MM.1S (cell line): ENCODE measurements at regions not wholly inside any gene's neighbourhood (a gene's known extent, or its start where the extent isn't known, plus 50 kb on each side); places are given as distances from the start of the nearest gene placed in this dataset.

Experiments used
- DNase-seq: peaks from one replicate; pipeline ENCODE4 v3.0.0-alpha.2; 2015
- H2AFZ ChIP-seq: fragments of 300-600 bp; sonication (generic); 2 replicates; pipeline ENCODE4 v1.6.0; 2016; ENCODE audit warnings: antibody characterized with exemption, low read length
- H3F3A ChIP-seq: fragments of 300-600 bp; sonication (generic); 2 replicates; pipeline ENCODE4 v1.6.1; 2016; ENCODE audit warnings: mild to moderate bottlenecking, antibody characterized with exemption, low read length, moderate library complexity, mixed read lengths; ENCODE audit not compliant: insufficient read depth
- H3K27ac ChIP-seq: fragments of 300-600 bp; sonication (generic); 2 replicates; pipeline ENCODE4 v1.5.1; 2016; ENCODE audit warnings: mild to moderate bottlenecking, low read length
- H3K27me3 ChIP-seq: fragments of 300-600 bp; sonication (generic); replicated peaks from 2 replicates; pipeline ENCODE4 v1.6.0; 2016; ENCODE audit warnings: low read length; ENCODE audit not compliant: insufficient read depth
- H3K36me3 ChIP-seq: fragments of 300-600 bp; sonication (generic); replicated peaks from 2 replicates; pipeline ENCODE4 v1.6.1; 2016; ENCODE audit warnings: mild to moderate bottlenecking, low read length, mixed read lengths; ENCODE audit not compliant: insufficient read depth
- H3K4me1 ChIP-seq: fragments of 300-600 bp; sonication (generic); 2 replicates; pipeline ENCODE4 v1.6.1; 2016; ENCODE audit warnings: low read length, mixed read lengths
- H3K4me2 ChIP-seq: fragments of 300-600 bp; sonication (generic); 2 replicates; pipeline ENCODE4 v1.6.0; 2016; ENCODE audit warnings: low read depth, low read length
- H3K4me3 ChIP-seq: fragments of 300-600 bp; sonication (generic); 2 replicates; pipeline ENCODE4 v1.5.1; 2016; ENCODE audit warnings: low read length, mixed read lengths
- H3K79me2 ChIP-seq: fragments of 300-600 bp; sonication (generic); 2 replicates; pipeline ENCODE4 v1.6.1; 2016; ENCODE audit warnings: mixed run types, low read length, mixed read lengths
- H3K9ac ChIP-seq: fragments of 300-600 bp; sonication (generic); 2 replicates; pipeline ENCODE4 v1.6.1; 2016; ENCODE audit warnings: low read length, mixed read lengths
- H3K9me2 ChIP-seq: fragments of 300-600 bp; sonication (generic); replicated peaks from 2 replicates; pipeline ENCODE4 v1.6.1; 2016; ENCODE audit warnings: mild to moderate bottlenecking, low read length, mixed read lengths; ENCODE audit not compliant: insufficient read depth
- H3K9me3 ChIP-seq: fragments of 300-600 bp; sonication (generic); replicated peaks from 2 replicates; pipeline ENCODE4 v1.6.1; 2016; ENCODE audit warnings: mild to moderate bottlenecking, low read length, mixed read lengths; ENCODE audit not compliant: insufficient read depth
- H4K20me1 ChIP-seq: fragments of 300-600 bp; sonication (generic); 2 replicates; pipeline ENCODE4 v1.6.1; 2016; ENCODE audit warnings: mild to moderate bottlenecking, low read length, moderate library complexity, mixed read lengths; ENCODE audit not compliant: insufficient read depth
- EZH2 ChIP-seq: fragments of 300-600 bp; sonication (generic); optimal IDR thresholded peaks from 2 replicates; pipeline ENCODE3; 2017; ENCODE audit warnings: low read depth, mild to moderate bottlenecking, antibody characterized with exemption, low read length, mixed read lengths
- EZH2phosphoT487 ChIP-seq: fragments of 300-600 bp; sonication (generic); IDR thresholded peaks from 2 replicates; pipeline ENCODE4 v1.6.1; 2018; ENCODE audit warnings: antibody characterized with exemption, low read length
- TF ChIP-seq, protein P1 (sequence below): fragments of 300-600 bp; sonication (generic); IDR thresholded peaks from 2 replicates; pipeline ENCODE4 v1.5.1; 2016; ENCODE audit warnings: antibody characterized with exemption, low read length, mixed read lengths

DNA sequence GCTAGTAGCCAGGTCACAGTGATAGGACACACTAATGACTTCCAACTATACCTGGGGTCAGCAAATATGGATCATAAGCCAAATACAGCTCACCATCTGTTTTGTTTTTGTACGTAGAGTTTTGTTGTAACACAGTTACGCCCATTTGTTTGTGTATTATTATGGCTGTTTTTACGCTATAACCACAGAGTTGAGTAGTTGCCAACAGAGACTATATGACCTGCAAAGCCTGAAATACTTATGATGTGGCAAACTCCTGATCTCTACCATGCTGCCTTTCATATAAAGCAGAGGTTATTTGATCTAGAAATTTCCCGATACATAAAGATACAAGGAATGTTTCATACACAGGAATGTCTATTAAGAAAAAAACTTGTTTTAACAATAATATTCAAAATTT lies 152.2 kb downstream of the HNMT start:
- Histone ChIP-seq H3K27ac (no peak overlapping the region), H3K36me3 (no peaks in the 10 kb centered on the region), H3K9ac (no peak overlapping the region), H3K9me2 (no peaks in the 10 kb centered on the region), H3K9me3 (no peaks in the 10 kb centered on the region), H3F3A (no peaks in the 10 kb centered on the region), H4K20me1 (no peaks in the 10 kb centered on the region), H3K27me3 (no peaks in the 10 kb centered on the region), H2AFZ (no peak overlapping the region), H3K79me2 (no peaks in the 10 kb centered on the region), H3K4me2 (no peak overlapping the region), H3K4me3 (no peak overlapping the region), H3K4me1 (no peaks in the 10 kb centered on the region)
- no peak for TF ChIP-seq EZH2
- TF ChIP-seq, protein P1, sequence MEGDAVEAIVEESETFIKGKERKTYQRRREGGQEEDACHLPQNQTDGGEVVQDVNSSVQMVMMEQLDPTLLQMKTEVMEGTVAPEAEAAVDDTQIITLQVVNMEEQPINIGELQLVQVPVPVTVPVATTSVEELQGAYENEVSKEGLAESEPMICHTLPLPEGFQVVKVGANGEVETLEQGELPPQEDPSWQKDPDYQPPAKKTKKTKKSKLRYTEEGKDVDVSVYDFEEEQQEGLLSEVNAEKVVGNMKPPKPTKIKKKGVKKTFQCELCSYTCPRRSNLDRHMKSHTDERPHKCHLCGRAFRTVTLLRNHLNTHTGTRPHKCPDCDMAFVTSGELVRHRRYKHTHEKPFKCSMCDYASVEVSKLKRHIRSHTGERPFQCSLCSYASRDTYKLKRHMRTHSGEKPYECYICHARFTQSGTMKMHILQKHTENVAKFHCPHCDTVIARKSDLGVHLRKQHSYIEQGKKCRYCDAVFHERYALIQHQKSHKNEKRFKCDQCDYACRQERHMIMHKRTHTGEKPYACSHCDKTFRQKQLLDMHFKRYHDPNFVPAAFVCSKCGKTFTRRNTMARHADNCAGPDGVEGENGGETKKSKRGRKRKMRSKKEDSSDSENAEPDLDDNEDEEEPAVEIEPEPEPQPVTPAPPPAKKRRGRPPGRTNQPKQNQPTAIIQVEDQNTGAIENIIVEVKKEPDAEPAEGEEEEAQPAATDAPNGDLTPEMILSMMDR, result no peak
- TF ChIP-seq EZH2phosphoT487, result no peak
- DNase-seq, result no peak

DNA sequence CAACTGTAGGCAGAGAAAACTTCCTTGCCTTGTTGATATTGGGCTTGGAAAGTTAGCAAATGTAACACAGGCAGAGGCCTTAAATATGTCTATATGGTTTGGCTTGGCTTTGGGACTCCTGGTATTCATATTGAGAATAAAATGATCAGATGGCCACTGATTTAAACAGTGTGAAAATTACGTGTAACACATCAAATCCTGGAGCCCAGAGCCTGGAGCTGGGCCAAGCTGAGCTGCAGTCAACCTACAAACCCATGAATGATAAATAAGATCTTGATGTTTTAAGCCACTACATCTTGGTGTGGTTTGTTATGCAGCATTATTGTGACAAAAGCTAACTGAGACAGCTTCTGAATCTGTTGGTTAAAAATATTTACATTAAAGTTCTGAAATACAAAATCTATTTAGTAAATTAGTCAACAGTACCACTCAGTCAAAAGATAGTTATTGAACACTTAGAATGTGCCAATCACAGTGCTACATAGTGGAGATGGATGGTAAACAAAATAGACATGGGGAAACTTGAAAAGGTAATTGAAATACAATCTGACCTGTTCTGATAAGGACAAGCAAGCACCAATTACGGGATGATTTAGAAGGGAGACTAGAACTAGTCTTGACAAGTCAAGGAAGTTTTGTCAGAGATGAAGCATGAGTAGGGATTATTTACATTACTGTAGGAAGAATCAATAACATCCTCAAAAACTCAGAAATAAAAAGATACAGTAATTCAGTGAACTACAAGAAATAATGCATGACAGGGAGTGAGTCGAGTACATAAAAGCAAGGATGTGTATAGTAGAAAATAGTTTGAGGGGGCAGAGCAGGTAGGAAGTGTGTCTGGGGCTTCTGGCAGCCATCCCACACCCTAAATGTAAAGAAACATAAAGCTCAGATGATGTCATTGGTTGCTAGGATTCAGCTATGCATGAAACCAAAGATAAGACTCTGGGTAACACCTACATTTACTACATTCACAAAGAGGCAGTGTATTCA lies 157.7 kb downstream of the HNMT start:
- Histone ChIP-seq H3F3A (no peaks in the 10 kb centered on the region), H2AFZ (no peak overlapping the region), H4K20me1 (no peaks in the 10 kb centered on the region), H3K4me1 (no peaks in the 10 kb centered on the region), H3K27me3 (no peaks in the 10 kb centered on the region), H3K27ac (no peak overlapping the region), H3K4me3 (no peak overlapping the region), H3K9me2 (no peaks in the 10 kb centered on the region), H3K9me3 (no peaks in the 10 kb centered on the region), H3K79me2 (no peaks in the 10 kb centered on the region), H3K36me3 (no peaks in the 10 kb centered on the region), H3K4me2 (no peak overlapping the region), H3K9ac (no peak overlapping the region)
- TF ChIP-seq EZH2 (no peak), EZH2phosphoT487 (no peak)
- TF ChIP-seq, protein P1, result no peak
- no peak for DNase-seq

DNA sequence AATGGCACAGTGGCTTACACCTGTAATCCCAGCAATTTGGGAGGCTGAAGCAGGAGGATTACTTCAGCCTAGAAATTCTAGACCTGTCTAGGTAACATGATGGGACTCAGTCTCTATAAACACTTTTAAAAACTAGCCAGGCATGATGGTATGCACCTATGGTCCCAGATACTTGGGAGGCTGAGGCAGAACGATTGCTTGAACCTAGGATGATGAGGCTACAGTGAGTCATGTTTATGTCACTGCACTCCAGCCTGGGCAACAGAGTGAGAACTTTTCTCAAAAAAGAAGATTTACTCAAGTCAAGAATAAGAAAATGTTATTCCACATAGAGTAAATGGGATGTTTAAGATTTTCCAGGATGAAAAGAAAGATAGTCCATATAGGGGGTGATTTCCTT lies 158.6 kb downstream of the HNMT start:
- Histone ChIP-seq H3K4me2 (no peak overlapping the region), H3K36me3 (no peaks in the 10 kb centered on the region), H3K9me2 (no peaks in the 10 kb centered on the region), H3K9me3 (no peaks in the 10 kb centered on the region), H3K4me3 (no peak overlapping the region), H3K27me3 (no peaks in the 10 kb centered on the region), H3K27ac (no peak overlapping the region), H2AFZ (no peak overlapping the region), H3K9ac (no peak overlapping the region), H3K79me2 (no peaks in the 10 kb centered on the region), H3F3A (no peaks in the 10 kb centered on the region), H3K4me1 (no peaks in the 10 kb centered on the region), H4K20me1 (no peaks in the 10 kb centered on the region)
- TF ChIP-seq EZH2phosphoT487, result no peak
- TF ChIP-seq, protein P1, result no peak
- DNase-seq, result no peak
